CD4-positive, CD25-positive, alpha-beta regulatory T cell (primary cell): ENCODE measurements at regions not wholly inside any gene's neighbourhood (a gene's known extent, or its start where the extent isn't known, plus 50 kb on each side); places are given as distances from the start of the nearest gene placed in this dataset.

Experiments
- ATAC-seq, 2 donors: fragments of 150-1000 bp; cut with Tn5 transposase; one replicate each; pipeline ENCODE4 v1.10.0; 2021; ENCODE audit warnings: low read depth in 2 of 2, moderate number of reproducible peaks in 2 of 2, moderate library complexity in 1 of 2
- DNase-seq, 3 donors: peaks; one replicate each; pipeline versions ENCODE4 v3.0.0 to v3.0.0-alpha.2; 2012 to 2022; ENCODE audit warnings: mixed read lengths in 1 of 3
- H3K27ac ChIP-seq: one replicate; pipeline ENCODE4 v1.7.0; 2013; ENCODE audit warnings: mild to moderate bottlenecking, low read length; ENCODE audit not compliant: insufficient read depth, poor library complexity, severe bottlenecking
- H3K27me3 ChIP-seq: one replicate; pipeline ENCODE4 v1.7.0; 2013; ENCODE audit warnings: low read length; ENCODE audit not compliant: control insufficient read depth, insufficient read depth
- H3K36me3 ChIP-seq: one replicate; pipeline ENCODE4 v1.7.0; 2013; ENCODE audit warnings: mild to moderate bottlenecking, low read length, moderate library complexity; ENCODE audit not compliant: control insufficient read depth, insufficient read depth
- H3K4me1 ChIP-seq: 2 replicates; pipeline ENCODE4 v1.7.0; 2013; ENCODE audit warnings: mild to moderate bottlenecking, low read length; ENCODE audit not compliant: insufficient read depth, control insufficient read depth, poor library complexity, severe bottlenecking
- H3K4me3 ChIP-seq: one replicate; pipeline ENCODE4 v1.7.0; 2013; ENCODE audit warnings: low read depth, mild to moderate bottlenecking, low read length, moderate library complexity
- H3K9me3 ChIP-seq, 2 experiments: 1 replicate in 1 of 2; 2 replicates in 1 of 2; pipeline ENCODE4 v1.7.0; 2013; ENCODE audit warnings: low read length in 2 of 2, mild to moderate bottlenecking in 1 of 2, moderate library complexity in 1 of 2; ENCODE audit not compliant: control insufficient read depth in 2 of 2
- H3K27ac Mint-ChIP-seq, 3 donors: one replicate each; pipeline ENCODE4 v1.8.0; 2020 to 2022; ENCODE audit warnings: mild to moderate bottlenecking in 3 of 3, mixed read lengths in 3 of 3, moderate library complexity in 2 of 3
- H3K27me3 Mint-ChIP-seq: one replicate; pipeline ENCODE4 v1.8.0; 2022; ENCODE audit warnings: mild to moderate bottlenecking, mixed read lengths
- H3K36me3 Mint-ChIP-seq: one replicate; pipeline ENCODE4 v1.8.0; 2020; ENCODE audit warnings: mixed read lengths
- H3K4me1 Mint-ChIP-seq, 4 donors: one replicate each; pipeline ENCODE4 v1.8.0; 2020 to 2022; ENCODE audit warnings: mixed read lengths in 4 of 4, mild to moderate bottlenecking in 1 of 4
- H3K4me3 Mint-ChIP-seq, 4 donors: one replicate each; pipeline ENCODE4 v1.8.0; 2020 to 2022; ENCODE audit warnings: mild to moderate bottlenecking in 4 of 4, mixed read lengths in 4 of 4, moderate library complexity in 3 of 4
- H3K9me3 Mint-ChIP-seq, 7 donors: one replicate each; pipeline ENCODE4 v1.8.0; 2020 to 2022; ENCODE audit warnings: mixed read lengths in 7 of 7, mild to moderate bottlenecking in 3 of 7, moderate library complexity in 2 of 7

DNA sequence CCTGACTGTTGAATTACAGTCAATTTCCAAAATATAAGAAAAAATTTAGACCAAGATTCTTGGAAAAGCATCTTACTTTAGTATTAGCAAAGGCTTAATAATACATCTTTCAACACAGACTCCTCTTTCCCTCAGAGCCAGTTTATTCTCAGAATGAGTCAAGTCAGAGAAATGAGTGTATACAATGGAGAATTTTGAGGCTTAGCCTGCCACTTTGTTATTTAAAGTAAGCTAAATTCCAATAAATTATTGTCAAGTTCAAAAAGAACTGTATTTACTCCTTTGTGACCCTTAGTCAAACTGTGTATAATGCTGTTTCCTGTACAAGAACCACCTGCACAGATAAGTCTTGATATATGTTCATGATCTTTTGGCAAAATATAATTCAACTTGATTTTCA is 428.5 kb upstream of the ITGA1 start:
- ATAC-seq (no peak), DNase-seq (no peak)
- H3K4me1 ChIP-seq, result no peaks in the 10 kb centered on the region
- no peaks in the 10 kb centered on the region for H3K4me1 Mint-ChIP-seq
- no peak overlapping the region for H3K4me3 ChIP-seq
- H3K9me3 Mint-ChIP-seq, result peaks cover 0 to 2% (median under 1%) of the 10 kb centered on the region in 7 donors
- H3K27ac Mint-ChIP-seq, result no peak overlapping the region
- no peaks in the 10 kb centered on the region for H3K27me3 Mint-ChIP-seq
- no peak overlapping the region for H3K4me3 Mint-ChIP-seq
- no peaks in the 10 kb centered on the region for H3K9me3 ChIP-seq
- no peaks in the 10 kb centered on the region for H3K27me3 ChIP-seq
- H3K36me3 Mint-ChIP-seq, result no peaks in the 10 kb centered on the region
- H3K27ac ChIP-seq, result no peak overlapping the region
- H3K36me3 ChIP-seq, result no peaks in the 10 kb centered on the region

DNA sequence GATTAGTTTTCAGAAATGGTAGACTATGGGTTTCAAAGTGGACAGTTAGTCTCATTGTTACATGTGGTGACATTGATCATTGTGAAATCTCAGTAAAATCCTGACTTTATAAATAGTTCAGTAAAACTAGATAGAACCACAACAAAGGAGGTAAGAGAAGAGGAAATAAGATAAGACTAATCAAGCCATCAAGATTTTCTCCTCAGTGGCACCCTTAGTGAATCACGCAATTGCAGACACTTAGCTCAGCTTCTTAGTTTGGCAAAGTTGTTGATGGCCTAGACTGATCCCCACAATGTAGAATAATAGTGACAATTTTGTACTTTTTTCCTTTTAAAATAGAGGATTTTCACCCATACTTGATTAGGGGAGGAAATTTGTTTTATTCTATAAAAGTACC is 426.7 kb upstream of the ITGA1 start:
- Histone ChIP-seq H3K27ac (no peak overlapping the region), H3K27me3 (no peaks in the 10 kb centered on the region), H3K9me3 (no peaks in the 10 kb centered on the region), H3K36me3 (no peaks in the 10 kb centered on the region), H3K4me1 (no peaks in the 10 kb centered on the region), H3K4me3 (no peak overlapping the region)
- Mint-ChIP-seq H3K36me3 (no peaks in the 10 kb centered on the region), H3K4me3 (no peak overlapping the region), H3K27ac (no peak overlapping the region), H3K27me3 (no peaks in the 10 kb centered on the region), H3K4me1 (no peaks in the 10 kb centered on the region), H3K9me3 (peaks cover 0 to 3% (median 1%) of the 10 kb centered on the region in 7 donors)
- ATAC-seq (no peak), DNase-seq (no peak)

DNA sequence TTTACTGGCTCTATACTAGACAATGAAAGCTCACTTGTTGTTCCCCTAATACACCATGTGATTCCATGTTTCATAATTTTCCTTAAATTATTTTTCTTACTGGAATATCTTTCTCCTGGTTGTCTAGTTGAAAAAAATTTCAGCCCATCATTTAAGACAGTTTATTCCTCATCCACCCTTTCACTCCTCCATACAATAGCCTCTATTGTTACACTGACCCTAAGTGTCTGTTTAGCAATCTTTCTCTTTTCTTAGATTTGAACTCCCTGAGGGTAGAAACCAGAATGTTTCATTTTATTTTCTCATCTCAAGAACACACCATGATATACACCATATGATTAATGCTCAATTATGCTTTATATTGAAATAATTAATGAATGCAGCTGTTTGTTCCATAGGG is 413.4 kb upstream of the ITGA1 start:
- Mint-ChIP-seq H3K9me3 (peaks cover 0 to 3% (median 0%) of the 10 kb centered on the region in 7 donors), H3K27ac (no peak overlapping the region), H3K4me1 (no peaks in the 10 kb centered on the region), H3K4me3 (no peak overlapping the region), H3K36me3 (no peaks in the 10 kb centered on the region), H3K27me3 (no peaks in the 10 kb centered on the region)
- no peak overlapping the region for H3K27ac ChIP-seq
- no peaks in the 10 kb centered on the region for H3K4me1 ChIP-seq
- ATAC-seq, result no peak
- no peaks in the 10 kb centered on the region for H3K27me3 ChIP-seq
- no peaks in the 10 kb centered on the region for H3K9me3 ChIP-seq
- no peak overlapping the region for H3K4me3 ChIP-seq
- H3K36me3 ChIP-seq, result no peaks in the 10 kb centered on the region
- no peak for DNase-seq

DNA sequence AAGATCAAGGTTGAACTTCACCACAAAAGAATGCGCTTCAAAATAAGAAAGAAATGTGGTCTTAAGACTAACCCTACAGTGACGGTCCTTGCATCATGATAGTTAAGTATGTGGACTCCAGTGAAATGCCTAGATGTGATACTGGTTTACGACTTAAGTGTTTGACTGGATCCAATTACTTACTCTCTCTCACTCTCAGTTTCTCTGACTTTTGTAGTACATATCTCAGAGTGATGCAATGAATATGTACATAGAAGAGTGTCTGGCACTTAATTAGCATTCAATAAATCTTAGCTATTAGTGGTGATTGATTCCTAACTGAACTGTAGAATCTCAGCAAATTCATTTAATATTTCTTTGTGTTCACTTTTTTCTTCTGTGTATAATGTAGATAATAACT is 411.7 kb upstream of the ITGA1 start:
- no peak overlapping the region for H3K4me3 Mint-ChIP-seq
- no peaks in the 10 kb centered on the region for H3K36me3 Mint-ChIP-seq
- ATAC-seq (no peak), DNase-seq (no peak)
- H3K27ac Mint-ChIP-seq, result no peak overlapping the region
- Histone ChIP-seq H3K9me3 (no peaks in the 10 kb centered on the region), H3K27me3 (no peaks in the 10 kb centered on the region), H3K27ac (no peak overlapping the region), H3K36me3 (no peaks in the 10 kb centered on the region), H3K4me1 (no peaks in the 10 kb centered on the region), H3K4me3 (no peak overlapping the region)
- H3K9me3 Mint-ChIP-seq, result peaks cover 0 to 13% (median 2%) of the 10 kb centered on the region in 7 donors
- no peaks in the 10 kb centered on the region for H3K4me1 Mint-ChIP-seq
- H3K27me3 Mint-ChIP-seq, result no peaks in the 10 kb centered on the region

DNA sequence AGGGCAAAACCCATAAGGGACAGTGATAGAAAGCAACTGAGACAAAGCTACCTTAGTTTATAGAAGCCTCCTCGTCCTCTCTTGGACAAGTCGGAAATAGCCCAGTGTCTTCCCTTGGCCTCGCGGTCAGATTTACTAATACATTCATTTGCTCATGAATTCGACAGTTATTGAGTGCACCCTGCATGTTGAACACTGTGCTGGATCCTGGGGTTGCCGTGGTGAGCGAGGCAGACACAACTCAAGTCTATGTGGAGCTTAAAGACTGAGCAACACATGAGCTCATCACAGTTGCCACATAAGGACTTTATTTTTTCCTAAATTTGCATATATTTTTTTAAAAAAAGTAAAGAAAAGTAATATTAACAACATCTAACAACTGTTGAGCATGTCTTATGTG is 411.1 kb upstream of the ITGA1 start:
- Mint-ChIP-seq H3K4me1 (no peaks in the 10 kb centered on the region), H3K36me3 (no peaks in the 10 kb centered on the region)

DNA sequence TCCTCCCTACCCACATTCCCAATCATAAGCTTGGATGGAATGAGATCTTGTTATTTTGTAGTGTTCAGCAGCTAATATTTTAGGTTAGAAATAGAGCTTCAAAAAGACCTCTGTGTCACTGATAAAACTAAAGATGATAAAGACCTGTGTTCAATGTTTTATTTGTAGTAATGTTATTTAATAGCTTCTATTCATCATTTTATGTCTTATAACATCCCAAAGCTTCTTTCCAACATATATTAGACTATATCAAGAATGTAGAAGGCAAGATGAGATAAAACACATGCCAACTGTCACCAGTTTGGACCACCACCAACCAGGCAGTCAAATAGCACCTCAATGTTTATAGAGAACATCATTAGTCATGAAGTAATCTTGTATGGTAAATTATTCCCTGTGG is 409.5 kb upstream of the ITGA1 start:
- peaks cover 0 to 19% (median 2%) of the 10 kb centered on the region in 7 donors for H3K9me3 Mint-ChIP-seq
- no peaks in the 10 kb centered on the region for H3K27me3 ChIP-seq
- H3K4me3 ChIP-seq, result no peak overlapping the region
- H3K27ac Mint-ChIP-seq, result no peak overlapping the region
- no peaks in the 10 kb centered on the region for H3K27me3 Mint-ChIP-seq
- ATAC-seq (no peak), DNase-seq (no peak)
- no peak overlapping the region for H3K27ac ChIP-seq
- no peaks in the 10 kb centered on the region for H3K36me3 Mint-ChIP-seq
- H3K4me1 ChIP-seq, result no peaks in the 10 kb centered on the region
- no peaks in the 10 kb centered on the region for H3K4me1 Mint-ChIP-seq
- H3K4me3 Mint-ChIP-seq, result no peak overlapping the region
- no peaks in the 10 kb centered on the region for H3K36me3 ChIP-seq
- H3K9me3 ChIP-seq, result no peaks in the 10 kb centered on the region

More for the DNA sequence above, 411.1 kb upstream of the ITGA1 start:
- ATAC-seq (no peak), DNase-seq (no peak)
- H3K9me3 ChIP-seq, result no peaks in the 10 kb centered on the region
- no peaks in the 10 kb centered on the region for H3K36me3 ChIP-seq
- peaks cover 0 to 13% (median 2%) of the 10 kb centered on the region in 7 donors for H3K9me3 Mint-ChIP-seq
- no peaks in the 10 kb centered on the region for H3K4me1 ChIP-seq
- H3K27ac ChIP-seq, result no peak overlapping the region
- no peak overlapping the region for H3K4me3 Mint-ChIP-seq
- no peaks in the 10 kb centered on the region for H3K27me3 Mint-ChIP-seq
- H3K4me3 ChIP-seq, result no peak overlapping the region
- H3K27me3 ChIP-seq, result no peaks in the 10 kb centered on the region
- H3K27ac Mint-ChIP-seq, result no peak overlapping the region

DNA sequence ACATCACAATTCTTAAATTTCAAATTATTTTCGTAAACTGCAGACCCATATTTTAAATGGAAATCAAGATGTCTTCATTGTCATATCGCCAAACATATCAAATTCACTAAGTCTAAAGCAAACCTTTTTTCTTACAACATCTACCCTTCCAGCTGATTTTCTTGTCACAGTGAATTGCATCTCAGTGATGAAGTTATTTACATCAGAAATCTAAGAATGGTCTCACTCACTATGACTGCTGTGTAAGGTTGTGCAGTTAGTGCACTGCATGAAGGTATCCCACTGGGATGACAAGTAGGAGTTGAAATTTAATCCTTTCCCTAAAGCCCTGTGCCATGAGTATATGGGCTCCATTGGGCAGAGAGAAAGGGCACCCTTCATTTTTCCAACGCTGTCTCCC is 399.4 kb upstream of the ITGA1 start:
- DNase-seq, result no peak
- Mint-ChIP-seq H3K27ac (no peak overlapping the region), H3K9me3 (peaks cover 0 to 10% (median 2%) of the 10 kb centered on the region in 7 donors), H3K4me3 (no peak overlapping the region), H3K36me3 (no peaks in the 10 kb centered on the region), H3K4me1 (no peaks in the 10 kb centered on the region), H3K27me3 (no peaks in the 10 kb centered on the region)
- Histone ChIP-seq H3K27me3 (no peaks in the 10 kb centered on the region), H3K9me3 (no peaks in the 10 kb centered on the region), H3K27ac (no peak overlapping the region), H3K4me1 (no peaks in the 10 kb centered on the region), H3K36me3 (no peaks in the 10 kb centered on the region), H3K4me3 (no peak overlapping the region)
- ATAC-seq, result no peak

DNA sequence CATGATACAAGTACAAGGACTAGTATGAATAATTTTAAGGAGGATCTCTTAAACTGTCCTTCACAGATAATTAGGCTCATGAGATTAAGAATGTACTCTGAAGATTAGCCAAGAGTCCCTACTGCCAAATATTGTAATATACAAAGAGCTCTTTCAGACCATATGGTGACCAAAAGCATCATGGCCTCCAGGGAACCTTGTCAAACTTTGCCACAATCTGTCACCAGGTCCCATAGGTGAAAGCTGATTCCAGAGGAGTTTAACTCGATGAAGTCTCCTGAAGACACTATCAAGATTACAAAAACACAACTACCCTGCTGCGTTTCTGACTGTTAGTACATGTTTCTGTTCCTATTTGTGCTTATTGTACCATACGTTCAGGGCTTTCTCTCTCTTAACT is 395.4 kb upstream of the ITGA1 start:
- Mint-ChIP-seq H3K4me1 (no peaks in the 10 kb centered on the region), H3K27me3 (no peaks in the 10 kb centered on the region), H3K36me3 (no peaks in the 10 kb centered on the region), H3K9me3 (peaks cover 0 to 7% (median 3%) of the 10 kb centered on the region in 7 donors), H3K27ac (no peak overlapping the region), H3K4me3 (no peak overlapping the region)
- Histone ChIP-seq H3K27ac (no peak overlapping the region), H3K9me3 (no peaks in the 10 kb centered on the region), H3K36me3 (no peaks in the 10 kb centered on the region), H3K27me3 (no peaks in the 10 kb centered on the region), H3K4me1 (no peaks in the 10 kb centered on the region), H3K4me3 (no peak overlapping the region)
- ATAC-seq (no peak), DNase-seq (no peak)
